Retinal pigment epithelial cell (primary cell): ENCODE measurements at regions not wholly inside any gene's neighbourhood (a gene's known extent, or its start where the extent isn't known, plus 50 kb on each side); places are given as distances from the start of the nearest gene placed in this dataset.
A peak's percentile ranks its signal among the peaks of the same experiment; 100 is the strongest.

Experiments used
- DNase-seq: peaks from one replicate; pipeline ENCODE4 v3.0.0-alpha.2; 2010; ENCODE audit warnings: low read depth
- H3K4me3 ChIP-seq: 2 replicates; pipeline ENCODE4 v1.5.1; 2011; ENCODE audit warnings: mild to moderate bottlenecking, low read length, control low read depth, moderate library complexity
- CTCF ChIP-seq: conservative IDR thresholded peaks from 2 replicates; pipeline ENCODE4 v1.5.1; 2011; ENCODE audit warnings: low read depth, low read length, control low read depth, inconsistent platforms

GRCh38 chr6:48057601-48058000 is 53.4 kb downstream of the PTCHD4 start:
- no peak overlapping the region for H3K4me3 ChIP-seq
- no peak for TF ChIP-seq CTCF
- no peak for DNase-seq

GRCh38 chr6:48048451-48049146 is 62.4 kb downstream of the PTCHD4 start:
- DNase-seq: no peak
- TF ChIP-seq CTCF: no peak
- H3K4me3 ChIP-seq: no peak overlapping the region

- TF ChIP-seq CTCF: no peak
- DNase-seq: no peak
- H3K4me3 ChIP-seq: no peak overlapping the region
Observed at GRCh38 chr6:48041894-48042293, 69.1 kb downstream of the PTCHD4 start.

- no peak overlapping the region for H3K4me3 ChIP-seq
- no peak for DNase-seq
- TF ChIP-seq CTCF: no peak
Observed at GRCh38 chr6:48037946-48038345, 73.1 kb downstream of the PTCHD4 start.

- DNase-seq: peak; percentile 3
- TF ChIP-seq CTCF: no peak
Observed at GRCh38 chr6:48036316-48036715, 74.7 kb downstream of the PTCHD4 start.

GRCh38 chr6:48032151-48032550 is 78.8 kb downstream of the PTCHD4 start:
- H3K4me3 ChIP-seq: no peak overlapping the region
- peak; percentile 51 for DNase-seq
- TF ChIP-seq CTCF: no peak

More at GRCh38 chr6:48036316-48036715, 74.7 kb downstream of the PTCHD4 start:
- no peak overlapping the region for H3K4me3 ChIP-seq

- no peak for TF ChIP-seq CTCF
Observed at GRCh38 chr6:48031711-48032110, 79.3 kb downstream of the PTCHD4 start.

More at GRCh38 chr6:48031711-48032110, 79.3 kb downstream of the PTCHD4 start:
- H3K4me3 ChIP-seq: no peak overlapping the region
- DNase-seq: no peak
